KMS-11 (cell line): ENCODE measurements at regions not wholly inside any gene's neighbourhood (a gene's known extent, or its start where the extent isn't known, plus 50 kb on each side); places are given as distances from the start of the nearest gene placed in this dataset.

Experiments
- H2AFZ ChIP-seq: fragments of 200-600 bp; sonication (generic); 2 replicates; pipeline ENCODE4 v1.6.1; 2016; ENCODE audit warnings: antibody characterized with exemption, mixed run types, low read depth
- H3K27ac ChIP-seq: fragments of 200-600 bp; sonication (generic); 2 replicates; pipeline ENCODE4 v1.6.1; 2016; ENCODE audit warnings: mild to moderate bottlenecking, mixed run types
- H3K27me3 ChIP-seq: fragments of 200-600 bp; sonication (generic); 2 replicates; pipeline ENCODE4 v1.6.1; 2017; ENCODE audit warnings: mild to moderate bottlenecking, low read depth, mixed run types, moderate library complexity; ENCODE audit not compliant: insufficient read depth
- H3K36me3 ChIP-seq: fragments of 200-600 bp; sonication (generic); 2 replicates; pipeline ENCODE4 v1.6.1; 2017; ENCODE audit warnings: mild to moderate bottlenecking, mixed run types; ENCODE audit not compliant: insufficient read depth
- H3K4me1 ChIP-seq: fragments of 200-600 bp; sonication (generic); 2 replicates; pipeline ENCODE4 v1.6.1; 2016; ENCODE audit warnings: mild to moderate bottlenecking, low read depth, mixed run types; ENCODE audit not compliant: poor library complexity, severe bottlenecking
- H3K4me2 ChIP-seq: fragments of 200-600 bp; sonication (generic); 2 replicates; pipeline ENCODE4 v1.7.0; 2016; ENCODE audit warnings: mild to moderate bottlenecking, mixed run types
- H3K4me3 ChIP-seq: fragments of 200-600 bp; sonication (generic); IDR thresholded peaks from 2 replicates; pipeline ENCODE4 v1.6.1; 2017; ENCODE audit warnings: low read depth, low read length, mixed read lengths; ENCODE audit not compliant: insufficient read depth
- H3K79me2 ChIP-seq: fragments of 200-600 bp; sonication (generic); 2 replicates; pipeline ENCODE4 v1.6.1; 2016; ENCODE audit warnings: low read depth, mixed run types; ENCODE audit not compliant: insufficient read depth
- H3K9ac ChIP-seq: fragments of 200-600 bp; sonication (generic); 2 replicates; pipeline ENCODE4 v1.6.1; 2016; ENCODE audit warnings: mild to moderate bottlenecking, mixed run types
- H4K20me1 ChIP-seq: fragments of 200-600 bp; sonication (generic); 2 replicates; pipeline ENCODE4 v1.6.1; 2016; ENCODE audit warnings: mild to moderate bottlenecking, mixed run types; ENCODE audit not compliant: insufficient read depth
- TF ChIP-seq, protein P1 (sequence below): fragments of 200-600 bp; sonication (generic); conservative IDR thresholded peaks from 2 replicates; pipeline ENCODE4 v1.6.1; 2017; ENCODE audit warnings: low read depth, mild to moderate bottlenecking, antibody characterized with exemption, low read length, moderate library complexity, mixed read lengths

GRCh38 chr13:64206430-64207225 lies 2791.0 kb upstream of the PCDH20 start:
- Histone ChIP-seq H3K79me2 (no peaks in the 10 kb centered on the region), H3K4me3 (no peak overlapping the region), H3K4me1 (no peaks in the 10 kb centered on the region), H3K36me3 (no peaks in the 10 kb centered on the region), H4K20me1 (no peaks in the 10 kb centered on the region), H2AFZ (no peak overlapping the region), H3K27ac (no peak overlapping the region), H3K27me3 (no peaks in the 10 kb centered on the region), H3K4me2 (no peak overlapping the region), H3K9ac (no peak overlapping the region)
- TF ChIP-seq, protein P1, sequence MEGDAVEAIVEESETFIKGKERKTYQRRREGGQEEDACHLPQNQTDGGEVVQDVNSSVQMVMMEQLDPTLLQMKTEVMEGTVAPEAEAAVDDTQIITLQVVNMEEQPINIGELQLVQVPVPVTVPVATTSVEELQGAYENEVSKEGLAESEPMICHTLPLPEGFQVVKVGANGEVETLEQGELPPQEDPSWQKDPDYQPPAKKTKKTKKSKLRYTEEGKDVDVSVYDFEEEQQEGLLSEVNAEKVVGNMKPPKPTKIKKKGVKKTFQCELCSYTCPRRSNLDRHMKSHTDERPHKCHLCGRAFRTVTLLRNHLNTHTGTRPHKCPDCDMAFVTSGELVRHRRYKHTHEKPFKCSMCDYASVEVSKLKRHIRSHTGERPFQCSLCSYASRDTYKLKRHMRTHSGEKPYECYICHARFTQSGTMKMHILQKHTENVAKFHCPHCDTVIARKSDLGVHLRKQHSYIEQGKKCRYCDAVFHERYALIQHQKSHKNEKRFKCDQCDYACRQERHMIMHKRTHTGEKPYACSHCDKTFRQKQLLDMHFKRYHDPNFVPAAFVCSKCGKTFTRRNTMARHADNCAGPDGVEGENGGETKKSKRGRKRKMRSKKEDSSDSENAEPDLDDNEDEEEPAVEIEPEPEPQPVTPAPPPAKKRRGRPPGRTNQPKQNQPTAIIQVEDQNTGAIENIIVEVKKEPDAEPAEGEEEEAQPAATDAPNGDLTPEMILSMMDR: no peak

DNA sequence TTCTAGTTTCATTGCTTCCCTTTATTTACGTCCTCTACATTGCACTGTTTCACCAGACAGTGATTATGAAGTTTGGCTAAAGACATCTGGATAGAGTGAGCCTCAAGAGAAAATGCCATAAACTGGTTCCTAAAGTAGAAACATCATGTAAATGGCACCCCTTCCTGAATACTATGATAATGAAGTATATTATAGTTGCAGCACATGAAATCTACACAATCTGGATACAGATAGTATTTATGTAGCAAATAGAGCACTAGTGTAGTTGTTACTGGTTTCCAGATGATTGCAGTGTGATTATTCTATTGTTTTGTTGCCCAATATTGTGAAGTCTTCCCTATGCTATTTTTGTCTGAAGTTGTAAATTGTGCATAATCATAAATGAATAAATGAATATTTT lies 2786.9 kb upstream of the PCDH20 start:
- H3K4me2 ChIP-seq: no peak overlapping the region
- H3K27me3 ChIP-seq: no peaks in the 10 kb centered on the region
- no peak overlapping the region for H3K27ac ChIP-seq
- H3K79me2 ChIP-seq: no peaks in the 10 kb centered on the region
- H2AFZ ChIP-seq: no peak overlapping the region
- TF ChIP-seq, protein P1: no peak
- no peaks in the 10 kb centered on the region for H3K36me3 ChIP-seq
- no peak overlapping the region for H3K4me3 ChIP-seq
- H3K4me1 ChIP-seq: no peaks in the 10 kb centered on the region
- H4K20me1 ChIP-seq: no peaks in the 10 kb centered on the region
- H3K9ac ChIP-seq: no peak overlapping the region

DNA sequence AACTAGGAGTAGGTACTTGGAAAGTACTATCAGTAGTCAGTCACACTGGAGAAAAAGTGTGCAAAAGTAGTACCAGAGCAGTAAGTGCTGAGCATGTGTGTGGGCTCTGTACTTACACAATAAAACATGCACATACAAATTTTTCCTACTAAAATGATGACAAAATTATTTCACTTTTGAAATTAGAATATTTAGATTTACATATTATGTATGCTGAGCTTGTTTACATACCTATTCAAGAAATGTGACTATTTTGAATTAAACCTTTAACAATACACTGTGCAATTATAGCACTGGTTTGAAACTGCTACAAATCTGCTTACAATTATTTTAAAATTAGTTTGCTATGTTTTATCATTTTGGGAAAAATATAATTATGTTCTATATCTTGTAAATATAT lies 2781.6 kb upstream of the PCDH20 start:
- TF ChIP-seq, protein P1: no peak
- no peak overlapping the region for H3K4me2 ChIP-seq
- H3K27ac ChIP-seq: no peak overlapping the region
- no peaks in the 10 kb centered on the region for H3K36me3 ChIP-seq
- H3K4me1 ChIP-seq: no peaks in the 10 kb centered on the region
- no peaks in the 10 kb centered on the region for H4K20me1 ChIP-seq
- no peak overlapping the region for H3K4me3 ChIP-seq
- H3K27me3 ChIP-seq: no peaks in the 10 kb centered on the region
- no peak overlapping the region for H2AFZ ChIP-seq
- H3K9ac ChIP-seq: no peak overlapping the region
- H3K79me2 ChIP-seq: no peaks in the 10 kb centered on the region

DNA sequence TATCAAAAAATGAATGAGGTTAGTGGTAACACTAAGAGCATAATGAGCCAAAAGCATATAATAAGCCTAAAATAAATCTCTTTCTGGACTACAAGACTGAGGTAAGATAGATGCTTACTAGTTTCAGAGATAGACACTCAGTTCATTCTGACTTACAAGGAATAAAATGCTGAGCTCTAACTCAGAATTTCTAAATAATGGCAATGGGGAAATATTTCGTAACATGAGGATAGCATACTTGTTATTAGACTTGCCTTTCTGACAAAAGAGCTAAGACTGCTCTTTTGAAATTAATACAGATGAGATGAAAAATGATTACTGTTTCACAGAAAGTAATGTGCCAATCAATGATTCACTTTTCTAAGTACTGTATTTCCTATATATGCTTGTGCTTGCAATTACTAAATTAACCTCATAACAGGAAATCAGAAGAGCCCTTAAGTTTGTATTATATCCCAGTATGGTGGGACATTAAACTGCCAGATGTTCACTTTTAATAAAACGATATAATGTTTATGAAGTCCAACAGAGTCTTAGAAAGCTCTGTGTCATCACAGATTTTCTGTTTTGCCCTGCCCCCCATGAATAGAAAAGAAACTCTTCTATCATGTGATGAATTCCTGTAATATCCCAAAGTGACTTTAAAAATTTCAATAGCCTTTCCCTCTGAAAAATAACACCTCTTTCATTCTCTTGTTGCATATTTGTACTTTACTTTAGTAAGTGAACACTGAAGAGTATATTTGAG lies 2771.0 kb upstream of the PCDH20 start:
- Histone ChIP-seq H2AFZ (no peak overlapping the region), H3K79me2 (no peaks in the 10 kb centered on the region), H3K36me3 (no peaks in the 10 kb centered on the region), H3K4me2 (no peak overlapping the region), H3K4me1 (no peaks in the 10 kb centered on the region), H3K9ac (no peak overlapping the region), H3K4me3 (no peak overlapping the region), H3K27me3 (no peaks in the 10 kb centered on the region), H3K27ac (no peak overlapping the region), H4K20me1 (no peaks in the 10 kb centered on the region)
- TF ChIP-seq, protein P1: no peak
